H1 (cell line): ENCODE measurements at regions not wholly inside any gene's neighbourhood (a gene's known extent, or its start where the extent isn't known, plus 50 kb on each side); places are given as distances from the start of the nearest gene placed in this dataset.

ENCODE experiments used
- SAP30 ChIP-seq: fragments of 300-600 bp; sonication (generic); IDR thresholded peaks from 2 replicates; pipeline ENCODE4 v1.7.1; 2012; ENCODE audit warnings: low read length, moderate library complexity, mild to moderate bottlenecking, inconsistent platforms; ENCODE audit not compliant: insufficient read depth, insufficient replicate concordance
- TEAD4 ChIP-seq: IDR thresholded peaks from 2 replicates; pipeline ENCODE4 v1.6.1; 2012; ENCODE audit warnings: low read depth, low read length, inconsistent platforms, mixed read lengths
- TF ChIP-seq, protein P1 (sequence below): fragments of 300-600 bp; sonication (generic); IDR thresholded peaks from 2 replicates; pipeline ENCODE4 v1.7.1; 2012; ENCODE audit warnings: low read length, moderate library complexity, mild to moderate bottlenecking, inconsistent platforms; ENCODE audit not compliant: insufficient replicate concordance

- TF ChIP-seq, protein P1, sequence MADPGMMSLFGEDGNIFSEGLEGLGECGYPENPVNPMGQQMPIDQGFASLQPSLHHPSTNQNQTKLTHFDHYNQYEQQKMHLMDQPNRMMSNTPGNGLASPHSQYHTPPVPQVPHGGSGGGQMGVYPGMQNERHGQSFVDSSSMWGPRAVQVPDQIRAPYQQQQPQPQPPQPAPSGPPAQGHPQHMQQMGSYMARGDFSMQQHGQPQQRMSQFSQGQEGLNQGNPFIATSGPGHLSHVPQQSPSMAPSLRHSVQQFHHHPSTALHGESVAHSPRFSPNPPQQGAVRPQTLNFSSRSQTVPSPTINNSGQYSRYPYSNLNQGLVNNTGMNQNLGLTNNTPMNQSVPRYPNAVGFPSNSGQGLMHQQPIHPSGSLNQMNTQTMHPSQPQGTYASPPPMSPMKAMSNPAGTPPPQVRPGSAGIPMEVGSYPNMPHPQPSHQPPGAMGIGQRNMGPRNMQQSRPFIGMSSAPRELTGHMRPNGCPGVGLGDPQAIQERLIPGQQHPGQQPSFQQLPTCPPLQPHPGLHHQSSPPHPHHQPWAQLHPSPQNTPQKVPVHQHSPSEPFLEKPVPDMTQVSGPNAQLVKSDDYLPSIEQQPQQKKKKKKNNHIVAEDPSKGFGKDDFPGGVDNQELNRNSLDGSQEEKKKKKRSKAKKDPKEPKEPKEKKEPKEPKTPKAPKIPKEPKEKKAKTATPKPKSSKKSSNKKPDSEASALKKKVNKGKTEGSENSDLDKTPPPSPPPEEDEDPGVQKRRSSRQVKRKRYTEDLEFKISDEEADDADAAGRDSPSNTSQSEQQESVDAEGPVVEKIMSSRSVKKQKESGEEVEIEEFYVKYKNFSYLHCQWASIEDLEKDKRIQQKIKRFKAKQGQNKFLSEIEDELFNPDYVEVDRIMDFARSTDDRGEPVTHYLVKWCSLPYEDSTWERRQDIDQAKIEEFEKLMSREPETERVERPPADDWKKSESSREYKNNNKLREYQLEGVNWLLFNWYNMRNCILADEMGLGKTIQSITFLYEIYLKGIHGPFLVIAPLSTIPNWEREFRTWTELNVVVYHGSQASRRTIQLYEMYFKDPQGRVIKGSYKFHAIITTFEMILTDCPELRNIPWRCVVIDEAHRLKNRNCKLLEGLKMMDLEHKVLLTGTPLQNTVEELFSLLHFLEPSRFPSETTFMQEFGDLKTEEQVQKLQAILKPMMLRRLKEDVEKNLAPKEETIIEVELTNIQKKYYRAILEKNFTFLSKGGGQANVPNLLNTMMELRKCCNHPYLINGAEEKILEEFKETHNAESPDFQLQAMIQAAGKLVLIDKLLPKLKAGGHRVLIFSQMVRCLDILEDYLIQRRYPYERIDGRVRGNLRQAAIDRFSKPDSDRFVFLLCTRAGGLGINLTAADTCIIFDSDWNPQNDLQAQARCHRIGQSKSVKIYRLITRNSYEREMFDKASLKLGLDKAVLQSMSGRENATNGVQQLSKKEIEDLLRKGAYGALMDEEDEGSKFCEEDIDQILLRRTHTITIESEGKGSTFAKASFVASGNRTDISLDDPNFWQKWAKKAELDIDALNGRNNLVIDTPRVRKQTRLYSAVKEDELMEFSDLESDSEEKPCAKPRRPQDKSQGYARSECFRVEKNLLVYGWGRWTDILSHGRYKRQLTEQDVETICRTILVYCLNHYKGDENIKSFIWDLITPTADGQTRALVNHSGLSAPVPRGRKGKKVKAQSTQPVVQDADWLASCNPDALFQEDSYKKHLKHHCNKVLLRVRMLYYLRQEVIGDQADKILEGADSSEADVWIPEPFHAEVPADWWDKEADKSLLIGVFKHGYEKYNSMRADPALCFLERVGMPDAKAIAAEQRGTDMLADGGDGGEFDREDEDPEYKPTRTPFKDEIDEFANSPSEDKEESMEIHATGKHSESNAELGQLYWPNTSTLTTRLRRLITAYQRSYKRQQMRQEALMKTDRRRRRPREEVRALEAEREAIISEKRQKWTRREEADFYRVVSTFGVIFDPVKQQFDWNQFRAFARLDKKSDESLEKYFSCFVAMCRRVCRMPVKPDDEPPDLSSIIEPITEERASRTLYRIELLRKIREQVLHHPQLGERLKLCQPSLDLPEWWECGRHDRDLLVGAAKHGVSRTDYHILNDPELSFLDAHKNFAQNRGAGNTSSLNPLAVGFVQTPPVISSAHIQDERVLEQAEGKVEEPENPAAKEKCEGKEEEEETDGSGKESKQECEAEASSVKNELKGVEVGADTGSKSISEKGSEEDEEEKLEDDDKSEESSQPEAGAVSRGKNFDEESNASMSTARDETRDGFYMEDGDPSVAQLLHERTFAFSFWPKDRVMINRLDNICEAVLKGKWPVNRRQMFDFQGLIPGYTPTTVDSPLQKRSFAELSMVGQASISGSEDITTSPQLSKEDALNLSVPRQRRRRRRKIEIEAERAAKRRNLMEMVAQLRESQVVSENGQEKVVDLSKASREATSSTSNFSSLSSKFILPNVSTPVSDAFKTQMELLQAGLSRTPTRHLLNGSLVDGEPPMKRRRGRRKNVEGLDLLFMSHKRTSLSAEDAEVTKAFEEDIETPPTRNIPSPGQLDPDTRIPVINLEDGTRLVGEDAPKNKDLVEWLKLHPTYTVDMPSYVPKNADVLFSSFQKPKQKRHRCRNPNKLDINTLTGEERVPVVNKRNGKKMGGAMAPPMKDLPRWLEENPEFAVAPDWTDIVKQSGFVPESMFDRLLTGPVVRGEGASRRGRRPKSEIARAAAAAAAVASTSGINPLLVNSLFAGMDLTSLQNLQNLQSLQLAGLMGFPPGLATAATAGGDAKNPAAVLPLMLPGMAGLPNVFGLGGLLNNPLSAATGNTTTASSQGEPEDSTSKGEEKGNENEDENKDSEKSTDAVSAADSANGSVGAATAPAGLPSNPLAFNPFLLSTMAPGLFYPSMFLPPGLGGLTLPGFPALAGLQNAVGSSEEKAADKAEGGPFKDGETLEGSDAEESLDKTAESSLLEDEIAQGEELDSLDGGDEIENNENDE = no peak
- TF ChIP-seq SAP30 (no peak), TEAD4 (no peak)
Observed at GRCh38 chrY:21003059-21003458, 247.2 kb downstream of the RPS4Y2 start (continued).
